IMR-90 (cell line): ENCODE measurements at regions not wholly inside any gene's neighbourhood (a gene's known extent, or its start where the extent isn't known, plus 50 kb on each side); places are given as distances from the start of the nearest gene placed in this dataset.

ENCODE experiments used
- ATAC-seq: fragments of 200-7000 bp; cut with Tn5 transposase; 2 replicates; pipeline ENCODE4 v1.9.1; 2020; ENCODE audit warnings: low read depth, mild to moderate bottlenecking, moderate library complexity
- BruUV-seq: library from RNA; stranded (reverse); fragments of 400-500 nt; replicated peaks from 2 replicates; lab custom pipeline; 2021; lab: Mats Ljungman, UMichigan
- CTCF ChIA-PET: fragments of 300-600 bp; formaldehyde crosslinking; extraction: SDS; loops from one replicate; lab custom pipeline; 2021; ENCODE audit warnings: antibody characterized with exemption; lab: Yijun Ruan, JAX
- POLR2A ChIA-PET: fragments of 300-600 bp; sonication (Branson Sonifier 250); formaldehyde crosslinking; loops from one replicate; lab custom pipeline; 2022; ENCODE audit warnings: antibody characterized with exemption; ENCODE audit not compliant: unreplicated experiment; lab: Charles Lee
- DNase-seq: peaks from one replicate; pipeline ENCODE4 v3.0.0; 2013
- H2AFZ ChIP-seq: replicated peaks from 2 replicates; pipeline ENCODE3; 2013; ENCODE audit warnings: low read length, mild to moderate bottlenecking; ENCODE audit not compliant: poor library complexity
- H2AK5ac ChIP-seq: 2 replicates; pipeline ENCODE4 v1.6.1; 2013; ENCODE audit warnings: low read depth, low read length, inconsistent platforms
- H2AK9ac ChIP-seq: replicated peaks from 2 replicates; pipeline ENCODE3; 2013; ENCODE audit warnings: mild to moderate bottlenecking, low read depth, low read length, moderate library complexity; ENCODE audit not compliant: poor library complexity
- H2BK120ac ChIP-seq: 2 replicates; pipeline ENCODE4 v1.6.1; 2013; ENCODE audit warnings: low read depth, low read length, inconsistent platforms
- H2BK15ac ChIP-seq: 3 replicates; pipeline ENCODE4 v1.6.1; 2013; ENCODE audit warnings: low read depth, low read length, inconsistent platforms
- H2BK20ac ChIP-seq: 2 replicates; pipeline ENCODE4 v1.6.1; 2013; ENCODE audit warnings: low read depth, mild to moderate bottlenecking, inconsistent platforms, low read length, moderate library complexity
- H2BK5ac ChIP-seq: 2 replicates; pipeline ENCODE4 v1.6.1; 2013; ENCODE audit warnings: mild to moderate bottlenecking, low read depth, low read length, inconsistent platforms; ENCODE audit not compliant: poor library complexity, severe bottlenecking
- H3K14ac ChIP-seq: replicated peaks from 2 replicates; pipeline ENCODE4 v1.6.1; 2013; ENCODE audit warnings: low read depth, low read length, inconsistent platforms
- H3K18ac ChIP-seq: 2 replicates; pipeline ENCODE4 v1.6.1; 2013; ENCODE audit warnings: low read depth, low read length, control low read depth
- H3K23ac ChIP-seq: 2 replicates; pipeline ENCODE4 v1.6.1; 2013; ENCODE audit warnings: low read depth, low read length, inconsistent platforms
- H3K27ac ChIP-seq: 2 replicates; pipeline ENCODE4 v1.5.1; 2013; ENCODE audit warnings: mild to moderate bottlenecking, control low read depth, low read length; ENCODE audit not compliant: insufficient read depth
- H3K27me3 ChIP-seq: 2 replicates; pipeline ENCODE4 v1.6.1; 2013; ENCODE audit warnings: low read length; ENCODE audit not compliant: control insufficient read depth, insufficient read depth
- H3K36me3 ChIP-seq: 2 replicates; pipeline ENCODE4 v1.6.1; 2013; ENCODE audit warnings: low read length, mixed read lengths; ENCODE audit not compliant: control insufficient read depth, insufficient read depth
- H3K4ac ChIP-seq: 2 replicates; pipeline ENCODE4 v1.6.1; 2013; ENCODE audit warnings: low read depth, low read length, inconsistent platforms
- H3K4me1 ChIP-seq: 2 replicates; pipeline ENCODE4 v1.6.1; 2013; ENCODE audit warnings: low read length, mixed read lengths; ENCODE audit not compliant: control insufficient read depth, insufficient read depth
- H3K4me2 ChIP-seq: 2 replicates; pipeline ENCODE4 v1.6.1; 2013; ENCODE audit warnings: low read depth, mild to moderate bottlenecking, control low read depth, low read length, moderate library complexity
- H3K4me3 ChIP-seq: 2 replicates; pipeline ENCODE4 v1.5.1; 2013; ENCODE audit warnings: low read depth, mild to moderate bottlenecking, control low read depth, low read length, moderate library complexity; ENCODE audit not compliant: insufficient read depth
- H3K56ac ChIP-seq: 2 replicates; pipeline ENCODE4 v1.6.1; 2013; ENCODE audit warnings: low read length, inconsistent platforms; ENCODE audit not compliant: insufficient read depth; ENCODE audit errors: extremely low read depth
- H3K79me1 ChIP-seq, 2 experiments: 2 replicates each; pipeline ENCODE4 v1.6.1; 2013; ENCODE audit warnings: low read length in 2 of 2, inconsistent platforms in 1 of 2, low read depth in 1 of 2
- H3K9ac ChIP-seq: 2 replicates; pipeline ENCODE4 v1.6.1; 2013; ENCODE audit warnings: low read depth, low read length, control low read depth
- H3K9me1 ChIP-seq: 2 replicates; pipeline ENCODE4 v1.6.1; 2013; ENCODE audit warnings: low read length, inconsistent platforms; ENCODE audit not compliant: insufficient read depth
- H3K9me3 ChIP-seq: 2 replicates; pipeline ENCODE4 v1.6.1; 2013; ENCODE audit warnings: low read length; ENCODE audit not compliant: control insufficient read depth, insufficient read depth
- H4K20me1 ChIP-seq: 2 replicates; pipeline ENCODE4 v1.6.1; 2013; ENCODE audit warnings: low read length, inconsistent platforms; ENCODE audit not compliant: insufficient read depth
- H4K5ac ChIP-seq: 2 replicates; pipeline ENCODE4 v1.6.1; 2013; ENCODE audit warnings: mild to moderate bottlenecking, low read depth, low read length, control low read depth
- H4K8ac ChIP-seq, 2 experiments: 2 replicates each; pipeline ENCODE4 v1.6.1; 2013; ENCODE audit warnings: low read depth in 2 of 2, low read length in 2 of 2, control low read depth in 1 of 2, inconsistent platforms in 1 of 2
- H4K91ac ChIP-seq: 2 replicates; pipeline ENCODE4 v1.6.1; 2013; ENCODE audit warnings: low read depth, low read length, inconsistent platforms; ENCODE audit not compliant: insufficient read depth
- CEBPB ChIP-seq: IDR thresholded peaks from 2 replicates; pipeline ENCODE4 v1.6.1; 2012; ENCODE audit warnings: low read depth, low read length, improper control_type of control experiment
- MAFK ChIP-seq: IDR thresholded peaks from 2 replicates; pipeline ENCODE4 v1.6.1; 2012; ENCODE audit warnings: low read depth, low read length, improper control_type of control experiment
- MAZ ChIP-seq: IDR thresholded peaks from 2 replicates; pipeline ENCODE4 v1.6.1; 2012; ENCODE audit warnings: low read depth, mild to moderate bottlenecking, low read length, improper control_type of control experiment, moderate library complexity, borderline replicate concordance
- NFE2L2 ChIP-seq: fragments of 150-350 bp; IDR thresholded peaks from 2 replicates; pipeline ENCODE4 v1.6.1; 2016; ENCODE audit warnings: low read depth, mild to moderate bottlenecking, low read length
- dilution Hi-C: fragments of 300-500 bp; cut with HindIII; formaldehyde crosslinking; loops from one replicate; pipeline ENCODE4 v1.14.3; 2018; ENCODE audit warnings: low sequenced_read_pairs; ENCODE audit not compliant: unreplicated experiment
- in situ Hi-C: fragments of 300-500 bp; cut with MboI; formaldehyde crosslinking; loops from 3 replicates; pipeline ENCODE4 v1.14.3; 2019; ENCODE audit warnings: low sequenced_read_pairs, inconsistent platforms, mixed read lengths
- intact Hi-C: fragments of 100-400 bp; cut with micrococcal nuclease; formaldehyde crosslinking; loops from 2 replicates; pipeline ENCODE4 v1.10.0; 2022
- TF ChIP-seq, protein P1 (sequence below): fragments of 150-350 bp; IDR thresholded peaks from 2 replicates; pipeline ENCODE4 v1.6.1; 2016; ENCODE audit warnings: low read depth, mild to moderate bottlenecking, low read length, moderate library complexity, borderline replicate concordance

DNA sequence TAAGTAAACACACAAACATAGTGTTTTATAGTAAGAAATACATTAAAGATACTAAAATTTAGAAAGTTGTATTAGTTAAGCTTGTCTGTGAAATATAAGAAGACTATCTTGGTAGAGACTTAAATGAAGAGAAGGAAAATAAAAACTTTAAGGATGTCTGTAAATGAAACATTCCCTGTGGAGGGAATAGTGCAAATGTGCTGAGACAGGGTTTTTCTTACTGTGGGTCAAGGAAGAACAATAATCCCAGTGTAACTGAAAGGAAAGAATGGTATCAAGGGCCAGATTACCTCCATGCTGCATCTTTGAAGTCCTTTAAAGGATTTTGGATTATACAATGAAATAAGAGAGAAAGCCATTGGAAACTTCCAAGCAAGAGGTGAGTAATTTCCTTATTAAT, 547.5 kb upstream of the PCDH15 start:
- TF ChIP-seq MAFK (0 out of 2 replicates have a peak, but pooled peaks have one; percentile 39), CEBPB (no peak), NFE2L2 (no peak), MAZ (no peak)
- TF ChIP-seq, protein P1, sequence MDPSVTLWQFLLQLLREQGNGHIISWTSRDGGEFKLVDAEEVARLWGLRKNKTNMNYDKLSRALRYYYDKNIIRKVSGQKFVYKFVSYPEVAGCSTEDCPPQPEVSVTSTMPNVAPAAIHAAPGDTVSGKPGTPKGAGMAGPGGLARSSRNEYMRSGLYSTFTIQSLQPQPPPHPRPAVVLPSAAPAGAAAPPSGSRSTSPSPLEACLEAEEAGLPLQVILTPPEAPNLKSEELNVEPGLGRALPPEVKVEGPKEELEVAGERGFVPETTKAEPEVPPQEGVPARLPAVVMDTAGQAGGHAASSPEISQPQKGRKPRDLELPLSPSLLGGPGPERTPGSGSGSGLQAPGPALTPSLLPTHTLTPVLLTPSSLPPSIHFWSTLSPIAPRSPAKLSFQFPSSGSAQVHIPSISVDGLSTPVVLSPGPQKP: no peak
- H3K4me3 ChIP-seq: no peak overlapping the region
- H2AFZ ChIP-seq: no peak overlapping the region
- intact Hi-C loops (no loop called here), dilution Hi-C loops (no loop called here), in situ Hi-C loops (no loop called here)
- H3K4ac ChIP-seq: no peak overlapping the region
- no peak overlapping the region for H2BK15ac ChIP-seq
- H3K9me3 ChIP-seq: no peaks in the 10 kb centered on the region
- H3K9ac ChIP-seq: no peak overlapping the region
- H2BK20ac ChIP-seq: no peak overlapping the region
- DNase-seq (no peak), ATAC-seq (no peak)
- no peak overlapping the region for H2BK5ac ChIP-seq
- H2AK9ac ChIP-seq: no peak overlapping the region
- no peak overlapping the region for H4K5ac ChIP-seq
- no peak overlapping the region for H2BK120ac ChIP-seq
- H3K36me3 ChIP-seq: no peaks in the 10 kb centered on the region
- H4K8ac ChIP-seq: no peak overlapping the region
- H3K27ac ChIP-seq: no peak overlapping the region
- no peaks in the 10 kb centered on the region for H3K27me3 ChIP-seq
- H4K91ac ChIP-seq: no peak overlapping the region
- H3K79me1 ChIP-seq: no peaks in the 10 kb centered on the region
- H3K9me1 ChIP-seq: no peaks in the 10 kb centered on the region
- H3K14ac ChIP-seq: no peak overlapping the region
- H2AK5ac ChIP-seq: no peak overlapping the region
- BruUV-seq: no TSS peak
- H3K4me1 ChIP-seq: no peaks in the 10 kb centered on the region
- H3K56ac ChIP-seq: no peak overlapping the region
- POLR2A ChIA-PET: no interaction called here
- CTCF ChIA-PET: no interaction called here
- no peaks in the 10 kb centered on the region for H4K20me1 ChIP-seq
- H3K4me2 ChIP-seq: no peak overlapping the region
- no peak overlapping the region for H3K18ac ChIP-seq
- H3K23ac ChIP-seq: no peak overlapping the region
